Right atrium auricular region (tissue), 2 donors: ENCODE measurements at regions not wholly inside any gene's neighbourhood (a gene's known extent, or its start where the extent isn't known, plus 50 kb on each side); places are given as distances from the start of the nearest gene placed in this dataset.

ENCODE experiments used
- DNase-seq: peaks from one replicate; pipeline ENCODE4 v3.0.0-alpha.2; 2019; ENCODE audit warnings: low spot score
- H3K27ac ChIP-seq, 2 donors: fragments of 200-600 bp; sonication (generic); 1 replicate in 1 of 2; 2 replicates in 1 of 2; pipeline ENCODE4 v1.5.1; 2016 to 2019
- H3K27me3 ChIP-seq, 2 donors: fragments of 200-600 bp; sonication (generic); one replicate each; pipeline versions ENCODE4 v1.5.1 to v1.6.0; 2017 to 2019
- H3K36me3 ChIP-seq: fragments of 200-600 bp; sonication (generic); one replicate; pipeline ENCODE4 v1.5.1; 2016
- H3K4me1 ChIP-seq, 2 donors: fragments of 200-600 bp; sonication (generic); one replicate each; pipeline versions ENCODE4 v1.5.1 to v1.6.0; 2017 to 2019
- H3K4me3 ChIP-seq, 2 donors: fragments of 200-600 bp; sonication (generic); 1 replicate in 1 of 2; 2 replicates in 1 of 2; pipeline ENCODE4 v1.5.1; 2017 to 2019; ENCODE audit warnings: mild to moderate bottlenecking in 1 of 2, moderate library complexity in 1 of 2
- H3K9me3 ChIP-seq, 2 donors: fragments of 200-600 bp; sonication (generic); one replicate each; pipeline ENCODE4 v1.5.1; 2019
- TF ChIP-seq, protein P1 (sequence below), 2 donors: fragments of 200-600 bp; sonication (generic); IDR thresholded peaks; one replicate each; pipeline ENCODE4 v1.5.1; 2019; ENCODE audit warnings: antibody characterized with exemption in 2 of 2

DNA sequence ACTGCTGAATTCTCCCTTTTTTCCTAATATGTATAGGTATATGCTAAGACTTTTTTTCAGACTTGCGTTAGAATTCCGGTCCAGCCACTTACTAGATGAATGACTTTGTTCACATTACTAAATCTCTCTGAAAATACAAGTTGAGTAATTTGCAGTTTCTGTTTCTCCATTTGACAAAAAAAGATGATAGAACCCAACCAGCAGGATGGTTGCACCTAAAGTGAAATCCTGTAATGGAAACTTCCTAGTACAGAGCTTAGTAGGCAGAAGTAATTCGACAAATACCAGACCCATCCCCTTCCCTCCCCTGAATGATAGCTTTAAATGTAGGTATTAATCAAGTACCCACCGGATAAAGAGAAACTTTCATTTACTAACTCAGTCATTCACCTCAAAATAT lies 113.6 kb upstream of the RAP1B start:
- Histone ChIP-seq H3K4me3 (no peak overlapping the region), H3K9me3 (no peaks in the 10 kb centered on the region), H3K4me1 (no peaks in the 10 kb centered on the region), H3K27me3 (no peaks in the 10 kb centered on the region), H3K27ac (no peak overlapping the region), H3K36me3 (no peaks in the 10 kb centered on the region)
- DNase-seq, result no peak
- TF ChIP-seq, protein P1, sequence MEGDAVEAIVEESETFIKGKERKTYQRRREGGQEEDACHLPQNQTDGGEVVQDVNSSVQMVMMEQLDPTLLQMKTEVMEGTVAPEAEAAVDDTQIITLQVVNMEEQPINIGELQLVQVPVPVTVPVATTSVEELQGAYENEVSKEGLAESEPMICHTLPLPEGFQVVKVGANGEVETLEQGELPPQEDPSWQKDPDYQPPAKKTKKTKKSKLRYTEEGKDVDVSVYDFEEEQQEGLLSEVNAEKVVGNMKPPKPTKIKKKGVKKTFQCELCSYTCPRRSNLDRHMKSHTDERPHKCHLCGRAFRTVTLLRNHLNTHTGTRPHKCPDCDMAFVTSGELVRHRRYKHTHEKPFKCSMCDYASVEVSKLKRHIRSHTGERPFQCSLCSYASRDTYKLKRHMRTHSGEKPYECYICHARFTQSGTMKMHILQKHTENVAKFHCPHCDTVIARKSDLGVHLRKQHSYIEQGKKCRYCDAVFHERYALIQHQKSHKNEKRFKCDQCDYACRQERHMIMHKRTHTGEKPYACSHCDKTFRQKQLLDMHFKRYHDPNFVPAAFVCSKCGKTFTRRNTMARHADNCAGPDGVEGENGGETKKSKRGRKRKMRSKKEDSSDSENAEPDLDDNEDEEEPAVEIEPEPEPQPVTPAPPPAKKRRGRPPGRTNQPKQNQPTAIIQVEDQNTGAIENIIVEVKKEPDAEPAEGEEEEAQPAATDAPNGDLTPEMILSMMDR (IDR thresholded peaks at IDR 0.05), result no peak

DNA sequence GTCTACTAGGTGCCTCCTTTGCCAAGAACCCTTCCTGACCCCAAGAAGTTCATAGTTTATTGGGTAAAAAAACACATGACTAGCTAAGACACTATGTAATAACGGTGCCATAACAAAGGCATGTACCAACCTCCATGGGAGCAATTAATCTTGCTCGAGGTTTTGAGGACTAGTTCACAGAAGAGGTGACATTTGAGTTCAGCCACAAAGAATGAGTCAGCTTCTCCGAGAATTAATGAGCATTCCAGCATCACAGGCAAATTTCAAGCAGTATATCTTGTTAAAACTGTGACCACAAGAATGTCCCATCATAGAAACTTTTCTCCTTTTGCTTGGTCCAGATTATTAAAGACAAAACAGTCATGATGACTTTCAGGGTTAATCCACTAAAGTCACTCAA lies 113.0 kb upstream of the RAP1B start:
- Histone ChIP-seq H3K27ac (no peak overlapping the region), H3K36me3 (no peaks in the 10 kb centered on the region), H3K4me1 (no peaks in the 10 kb centered on the region), H3K4me3 (no peak overlapping the region), H3K27me3 (no peaks in the 10 kb centered on the region), H3K9me3 (no peaks in the 10 kb centered on the region)
- TF ChIP-seq, protein P1 (IDR thresholded peaks at IDR 0.05), result no peak
- no peak for DNase-seq

DNA sequence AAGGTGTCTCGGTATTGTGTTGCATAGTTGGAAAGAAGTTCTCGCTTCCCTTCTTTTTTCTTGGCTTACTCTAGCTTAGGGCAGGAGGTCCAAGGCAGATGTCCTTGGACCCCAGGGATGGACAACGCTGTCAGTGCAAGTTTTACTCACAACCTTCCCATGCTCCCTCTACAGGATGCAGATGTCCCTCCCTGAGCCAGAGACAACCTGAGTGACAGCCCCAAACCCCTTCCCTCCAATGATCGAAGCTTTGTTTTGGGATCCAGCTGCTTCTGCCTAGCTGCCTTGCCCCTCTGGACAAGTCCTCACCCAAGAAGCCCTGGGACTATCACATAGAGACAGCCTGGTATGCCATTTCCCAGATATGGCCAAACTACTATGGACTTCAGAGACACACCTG lies 112.0 kb upstream of the RAP1B start:
- TF ChIP-seq, protein P1 (IDR thresholded peaks at IDR 0.05), result no peak
- Histone ChIP-seq H3K27me3 (no peaks in the 10 kb centered on the region), H3K36me3 (no peaks in the 10 kb centered on the region), H3K4me3 (no peak overlapping the region), H3K9me3 (no peaks in the 10 kb centered on the region), H3K27ac (no peak overlapping the region), H3K4me1 (no peaks in the 10 kb centered on the region)
- DNase-seq, result no peak

DNA sequence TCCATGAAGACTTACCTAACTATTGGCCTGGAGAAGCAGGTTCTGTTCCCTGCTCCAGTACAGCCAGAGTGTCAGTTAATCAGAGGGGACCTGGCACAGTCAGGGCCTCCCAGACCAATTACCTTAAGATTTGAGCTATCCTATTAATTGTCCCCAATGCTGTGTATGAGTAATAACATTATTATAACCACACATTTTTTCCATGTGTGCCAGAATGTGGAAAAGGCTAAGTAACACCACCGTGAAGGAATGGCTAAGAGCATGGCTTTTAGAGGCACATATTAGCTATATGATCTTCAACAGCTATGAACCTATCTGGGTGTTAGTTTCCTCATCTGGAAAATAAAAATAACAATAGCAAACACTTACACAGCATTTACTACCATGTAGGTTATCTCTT lies 111.1 kb upstream of the RAP1B start:
- no peak overlapping the region for H3K4me3 ChIP-seq
- no peak overlapping the region for H3K27ac ChIP-seq
- no peaks in the 10 kb centered on the region for H3K9me3 ChIP-seq
- TF ChIP-seq, protein P1 (IDR thresholded peaks at IDR 0.05), result no peak
- H3K4me1 ChIP-seq, result no peaks in the 10 kb centered on the region
- no peaks in the 10 kb centered on the region for H3K27me3 ChIP-seq
- DNase-seq, result no peak
- no peaks in the 10 kb centered on the region for H3K36me3 ChIP-seq

DNA sequence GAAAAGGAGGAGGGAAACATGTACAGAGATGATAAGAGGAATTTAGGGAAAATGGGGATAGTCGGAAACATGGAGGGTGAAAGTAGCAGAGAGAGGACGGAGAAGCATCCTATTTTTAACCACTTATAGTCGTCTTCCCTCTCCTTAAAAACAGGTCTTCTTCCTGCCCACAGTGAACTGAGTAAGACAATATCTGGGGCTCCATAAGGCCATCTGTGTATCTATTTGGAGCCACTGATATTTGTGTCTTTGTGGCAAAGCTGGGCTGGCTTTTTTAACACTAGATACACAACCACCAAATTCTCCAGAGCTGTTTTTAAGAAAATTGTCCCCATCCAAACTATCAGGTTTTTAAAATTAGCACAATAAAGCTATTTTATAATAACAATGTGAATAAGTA lies 109.5 kb upstream of the RAP1B start:
- Histone ChIP-seq H3K4me1 (no peaks in the 10 kb centered on the region), H3K9me3 (no peaks in the 10 kb centered on the region), H3K27me3 (no peaks in the 10 kb centered on the region), H3K4me3 (no peak overlapping the region), H3K36me3 (no peaks in the 10 kb centered on the region), H3K27ac (no peak overlapping the region)
- no peak for DNase-seq
- TF ChIP-seq, protein P1 (IDR thresholded peaks at IDR 0.05), result no peak

DNA sequence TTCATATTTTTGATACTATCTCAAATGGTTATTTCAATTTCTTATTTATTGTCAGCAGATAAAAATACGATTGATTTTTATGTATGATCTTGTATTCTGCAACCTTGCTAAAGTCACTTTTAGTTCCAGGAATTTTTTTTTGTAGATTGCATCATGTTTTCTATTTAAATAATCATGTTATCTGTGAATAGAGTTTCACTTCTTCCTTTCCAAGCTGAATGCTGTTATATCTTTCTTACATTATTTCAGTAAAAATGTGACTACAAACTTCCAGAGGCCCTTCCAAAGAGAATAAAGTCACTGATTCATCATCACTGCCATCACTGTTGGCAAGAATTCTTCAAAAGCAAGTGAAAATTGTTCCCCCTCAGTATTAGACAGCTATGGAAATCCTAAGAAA lies 104.7 kb upstream of the RAP1B start:
- Histone ChIP-seq H3K27ac (no peak overlapping the region), H3K27me3 (no peaks in the 10 kb centered on the region), H3K4me1 (no peaks in the 10 kb centered on the region), H3K9me3 (no peaks in the 10 kb centered on the region), H3K4me3 (no peak overlapping the region), H3K36me3 (no peaks in the 10 kb centered on the region)
- TF ChIP-seq, protein P1 (IDR thresholded peaks at IDR 0.05), result no peak
- no peak for DNase-seq
